ENCODE measurements at regions not wholly inside any gene's neighbourhood (a gene's known extent, or its start where the extent isn't known, plus 50 kb on each side); places are given as distances from the start of the nearest gene placed in this dataset.

DNA sequence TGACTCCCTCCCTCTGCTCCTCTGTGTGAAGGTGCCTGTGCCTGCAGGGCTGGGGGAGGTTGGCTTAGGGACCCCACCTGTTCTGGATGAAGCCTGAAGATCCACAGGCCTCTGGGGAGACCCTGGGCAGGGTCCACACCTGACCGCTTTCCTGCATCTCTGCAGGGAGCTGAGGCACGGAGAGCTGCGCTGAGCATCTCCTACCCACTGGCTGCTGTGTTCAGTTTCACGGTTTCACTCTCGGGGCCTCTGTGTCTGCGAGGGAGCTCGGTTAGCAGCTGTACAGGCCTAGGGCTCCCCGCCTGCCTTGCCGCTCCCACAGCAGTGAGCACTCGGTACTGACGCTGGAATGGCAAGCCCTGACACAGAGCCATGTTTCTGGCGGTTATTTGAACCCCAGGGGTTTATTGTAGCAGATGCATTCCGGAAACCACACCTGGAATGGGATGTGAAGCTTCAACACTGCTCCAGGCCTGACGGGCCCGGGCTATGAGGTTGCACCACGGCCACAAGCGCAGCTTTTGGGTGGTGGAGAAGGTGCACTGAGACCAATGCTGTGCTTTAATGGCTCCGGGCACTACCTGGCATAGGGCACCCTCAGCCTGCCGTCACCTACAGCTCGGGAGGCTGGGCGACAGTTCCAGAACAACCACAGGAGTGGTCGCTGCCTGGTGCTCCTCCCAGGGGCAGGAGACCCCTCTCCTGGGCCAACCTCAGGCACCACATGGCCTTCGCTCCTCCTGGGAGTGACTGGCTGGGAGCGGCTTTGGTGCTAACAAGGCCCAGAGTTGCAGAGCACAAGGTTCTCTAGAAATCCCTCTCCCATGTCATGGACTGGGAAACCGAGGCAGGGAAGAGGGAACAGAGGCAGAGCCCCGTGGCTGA, 257.9 kb downstream of the NDUFA10 start:
- DNase-seq (ENCODE audit: low read depth in 3 of 3, low spot score in 1 of 3): no peak

DNA sequence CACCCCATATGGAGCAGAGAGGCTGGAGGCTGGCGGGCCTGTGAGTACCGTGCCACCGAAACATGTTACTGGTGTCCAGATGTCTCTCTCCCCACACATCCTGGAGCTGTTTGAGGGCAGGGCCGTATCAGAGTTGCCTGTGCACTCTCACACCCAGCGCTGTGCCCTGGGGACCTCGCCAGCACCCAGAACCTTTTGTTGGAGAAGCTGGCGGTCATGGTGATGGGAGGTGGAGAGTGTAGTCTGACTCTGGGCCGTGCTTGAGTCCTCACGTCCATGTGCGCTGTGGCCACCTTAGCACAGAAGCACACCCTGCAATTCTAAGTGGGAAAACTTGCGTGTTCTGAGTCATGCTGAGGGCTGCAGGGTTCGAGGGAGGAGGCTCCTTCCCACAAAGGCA, 259.2 kb downstream of the NDUFA10 start:
- DNase-seq (ENCODE audit: low read depth in 3 of 3, low spot score in 1 of 3): no peak

DNA sequence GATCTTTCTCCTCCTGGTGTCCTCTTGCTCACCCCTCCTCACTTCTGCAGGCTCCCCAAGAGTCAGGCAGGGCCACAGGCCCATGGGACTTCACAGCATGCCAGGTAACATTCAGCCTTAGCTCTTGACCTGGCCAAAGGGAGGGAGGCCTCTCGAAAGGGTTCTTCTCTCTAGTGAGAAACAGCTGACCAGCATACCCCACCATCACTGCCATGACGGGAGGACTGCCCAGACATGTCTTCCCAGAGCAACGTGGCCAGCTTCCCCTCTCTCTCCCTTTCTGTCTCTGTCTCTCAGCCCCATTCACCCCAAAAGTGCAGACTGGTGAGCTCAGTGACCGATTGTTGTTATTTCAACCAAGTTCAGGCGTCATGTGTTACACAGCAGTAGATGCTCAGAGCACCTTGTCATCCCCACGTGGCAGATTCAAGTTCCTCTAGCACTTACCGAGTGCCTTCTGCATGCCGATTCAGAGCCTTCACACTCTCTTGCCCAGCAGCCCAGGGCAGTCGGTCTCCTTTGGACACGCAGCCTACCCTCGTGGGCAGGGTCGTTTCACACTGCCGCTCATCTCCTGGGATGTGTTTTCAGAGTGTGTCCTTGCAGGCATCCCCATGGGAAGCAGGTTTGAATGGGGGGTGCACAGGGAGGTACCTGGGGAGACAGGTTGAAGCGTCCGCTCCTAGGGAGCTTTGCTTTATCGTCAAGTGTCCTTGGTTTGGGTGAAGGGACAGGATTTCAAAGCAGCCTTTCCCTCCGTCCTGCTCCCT, 259.9 kb downstream of the NDUFA10 start:
- DNase-seq (ENCODE audit: low read depth in 3 of 3, low spot score in 1 of 3): no peak

DNA sequence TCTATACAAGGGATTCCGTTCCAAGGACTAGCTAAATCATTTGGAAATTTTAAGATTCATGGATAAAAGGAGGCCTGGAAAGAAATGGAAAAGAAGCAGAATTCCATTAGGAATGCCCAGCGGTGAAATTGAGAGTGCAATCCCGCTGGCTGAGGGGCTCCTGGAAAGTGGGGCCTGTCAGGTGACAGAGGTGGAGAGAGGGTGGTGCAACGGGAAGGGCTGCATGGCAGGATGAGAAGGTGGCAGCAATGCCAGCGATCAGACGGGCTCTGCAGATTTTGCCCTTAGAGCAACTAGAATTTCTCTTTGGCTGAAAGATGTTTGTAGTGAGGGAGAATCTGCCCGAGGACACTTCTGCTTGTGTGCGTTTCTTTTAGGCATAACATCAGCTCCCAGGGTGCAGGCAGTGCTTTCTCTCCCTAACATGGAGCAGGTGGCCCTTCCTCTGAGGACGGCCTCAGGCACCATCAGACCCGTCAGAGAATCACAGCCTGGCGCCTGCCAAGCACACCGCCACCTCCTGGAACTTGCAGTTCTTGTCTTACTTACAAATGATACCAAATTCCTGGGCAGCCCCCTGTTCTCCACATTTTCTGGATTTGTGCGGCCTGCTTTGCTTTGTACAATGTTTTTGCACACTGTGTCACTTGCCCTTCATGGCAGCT, 261.6 kb downstream of the NDUFA10 start:
- no peak for DNase-seq (ENCODE audit: low read depth in 3 of 3, low spot score in 1 of 3)

DNA sequence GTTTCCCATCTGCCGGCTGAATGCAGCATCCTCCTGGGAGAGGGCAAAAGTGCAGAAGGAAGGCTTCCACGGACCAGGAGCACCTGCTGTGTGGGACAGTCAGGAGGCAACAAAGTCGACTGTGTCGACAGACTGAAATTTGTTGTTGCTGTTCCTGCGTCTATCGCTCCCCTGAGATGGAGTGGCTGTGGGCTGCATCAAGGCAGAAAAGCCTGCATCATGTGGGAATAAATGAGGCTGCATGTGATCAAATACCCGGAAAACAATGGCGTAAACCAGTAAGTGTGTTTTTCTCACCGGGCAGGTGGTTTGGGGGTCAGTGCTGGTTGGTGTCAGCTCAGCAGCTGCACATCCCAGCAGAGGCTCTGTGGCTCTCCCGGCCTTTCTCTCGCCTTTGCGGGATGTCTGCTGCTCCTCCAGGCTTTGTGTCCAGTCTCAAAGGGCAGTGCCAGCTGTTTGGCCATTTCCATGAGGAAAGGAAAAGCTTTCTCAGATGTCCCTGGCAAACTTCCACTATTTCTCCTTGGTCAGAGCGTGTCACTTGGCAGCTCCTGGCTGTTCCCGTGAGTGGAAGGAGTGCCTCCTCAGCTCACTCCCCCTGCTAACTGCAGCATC, 262.4 kb downstream of the NDUFA10 start:
- DNase-seq (ENCODE audit: low read depth in 3 of 3, low spot score in 1 of 3): no peak

DNA sequence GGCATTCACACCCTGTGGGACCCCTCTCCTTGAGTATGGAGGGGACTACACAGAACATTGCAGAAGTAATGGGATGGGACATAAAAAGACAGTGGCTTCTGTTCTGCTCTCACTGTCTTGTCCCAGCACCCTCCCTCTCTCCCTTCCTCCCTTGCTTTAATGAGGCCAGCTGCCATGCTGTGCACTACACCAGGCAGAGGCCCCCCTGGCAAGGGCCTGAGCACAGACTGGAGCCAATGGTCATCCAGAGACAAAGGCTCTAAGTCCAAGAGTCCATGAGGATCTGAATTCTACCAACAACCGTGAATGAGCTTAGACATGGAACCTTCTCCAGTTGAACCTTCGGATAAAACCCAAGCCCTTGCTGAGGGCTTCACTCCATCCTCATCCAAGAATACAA, 263.0 kb downstream of the NDUFA10 start:
- no peak for DNase-seq (ENCODE audit: low read depth in 3 of 3, low spot score in 1 of 3)

DNA sequence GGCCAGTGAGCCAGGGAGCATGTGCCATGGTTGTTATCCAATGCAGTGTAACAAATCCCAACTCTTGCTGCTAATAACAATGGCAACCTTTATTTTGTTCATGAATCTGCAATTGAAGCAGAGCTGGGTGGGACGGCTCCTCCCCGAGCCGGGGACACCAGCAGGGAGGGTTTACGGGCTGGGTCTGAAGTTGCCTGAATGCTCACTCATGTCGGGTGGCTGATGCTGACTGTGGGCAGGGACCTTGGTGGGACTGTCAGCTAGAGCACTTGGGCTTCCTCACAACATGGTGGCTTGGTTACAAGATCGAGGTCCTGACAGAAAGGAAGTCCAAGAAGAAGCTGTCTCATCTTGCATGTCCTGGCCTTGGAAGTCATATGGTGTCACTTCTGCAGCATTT, 264.5 kb downstream of the NDUFA10 start:
- DNase-seq (ENCODE audit: low read depth in 3 of 3, low spot score in 1 of 3): no peak

DNA sequence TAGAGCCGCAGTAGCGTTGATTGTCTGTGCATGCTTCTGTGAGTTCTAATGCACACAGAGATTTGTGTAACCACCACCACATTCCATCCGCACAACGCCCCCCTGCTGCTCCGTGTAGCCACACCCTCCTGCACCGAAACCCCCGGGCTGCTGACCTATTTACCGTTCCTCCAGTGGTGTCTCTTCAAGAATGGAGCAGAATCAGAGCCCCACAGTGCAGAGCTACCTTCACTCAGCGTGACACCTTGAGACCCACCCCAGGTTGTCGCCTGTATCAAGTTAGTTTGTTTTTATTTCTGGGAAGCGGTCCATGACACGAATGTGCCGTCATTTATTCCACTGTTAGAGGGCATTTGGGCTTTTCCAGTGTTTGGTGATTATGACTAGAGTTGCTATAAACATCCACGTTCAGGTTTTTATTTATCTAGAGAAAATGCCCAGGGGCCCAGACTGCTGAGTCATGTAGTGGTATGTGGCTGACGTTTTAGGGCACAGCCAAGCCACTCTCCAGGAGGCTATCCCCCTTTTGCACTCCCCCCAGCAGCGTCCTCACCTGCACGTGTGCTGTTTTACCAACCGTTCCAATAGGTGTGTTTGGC, 266.8 kb downstream of the NDUFA10 start:
- no peak for DNase-seq (ENCODE audit: low read depth in 3 of 3, low spot score in 1 of 3)

DNA sequence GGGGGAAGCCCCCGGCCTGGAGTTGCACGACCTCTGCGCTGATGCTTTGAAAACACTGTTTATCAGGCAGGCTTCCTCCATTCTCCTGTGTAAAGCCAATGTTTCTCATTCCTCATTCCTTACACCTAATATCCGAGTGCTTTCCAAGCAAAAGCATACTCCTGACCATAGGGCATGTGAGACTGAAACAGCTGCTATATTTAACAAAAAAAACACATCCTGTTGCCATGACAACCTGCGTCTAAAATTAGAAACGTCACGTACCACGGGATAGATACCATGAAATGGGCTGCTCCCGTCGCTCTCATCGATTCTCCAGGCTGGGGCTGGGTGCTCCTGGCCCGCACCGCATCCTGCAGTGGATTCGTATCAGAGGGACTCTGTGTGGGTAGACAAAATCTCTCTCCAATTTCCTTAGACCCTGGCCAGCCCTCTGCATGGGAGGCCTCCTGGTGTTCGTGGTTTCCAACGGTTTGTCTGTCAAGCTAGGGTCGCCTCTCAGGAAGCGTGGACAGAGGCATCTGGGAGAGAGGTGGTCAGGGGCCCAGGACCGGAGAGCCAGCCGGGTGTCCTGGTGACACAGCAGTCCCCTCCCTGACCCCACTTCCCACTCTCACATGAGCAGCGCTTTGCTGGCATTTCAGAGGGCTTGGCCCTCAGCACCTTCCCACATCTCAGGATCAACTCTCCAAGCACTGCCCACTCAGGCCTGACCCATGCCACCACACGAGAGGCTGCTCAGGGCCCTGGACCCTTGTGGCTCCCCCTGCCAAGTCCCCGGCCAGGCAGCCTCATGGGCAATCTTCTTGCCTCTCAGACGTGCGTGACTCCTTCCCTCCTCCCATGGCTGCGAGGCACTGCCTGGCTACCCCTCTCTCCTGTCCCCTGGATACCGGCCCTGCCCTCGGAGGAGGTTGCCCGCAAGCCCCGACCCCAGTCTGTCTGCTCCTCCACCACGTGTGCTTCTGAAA, 268.1 kb downstream of the NDUFA10 start:
- no peak for DNase-seq (ENCODE audit: low read depth in 3 of 3, low spot score in 1 of 3)

DNA sequence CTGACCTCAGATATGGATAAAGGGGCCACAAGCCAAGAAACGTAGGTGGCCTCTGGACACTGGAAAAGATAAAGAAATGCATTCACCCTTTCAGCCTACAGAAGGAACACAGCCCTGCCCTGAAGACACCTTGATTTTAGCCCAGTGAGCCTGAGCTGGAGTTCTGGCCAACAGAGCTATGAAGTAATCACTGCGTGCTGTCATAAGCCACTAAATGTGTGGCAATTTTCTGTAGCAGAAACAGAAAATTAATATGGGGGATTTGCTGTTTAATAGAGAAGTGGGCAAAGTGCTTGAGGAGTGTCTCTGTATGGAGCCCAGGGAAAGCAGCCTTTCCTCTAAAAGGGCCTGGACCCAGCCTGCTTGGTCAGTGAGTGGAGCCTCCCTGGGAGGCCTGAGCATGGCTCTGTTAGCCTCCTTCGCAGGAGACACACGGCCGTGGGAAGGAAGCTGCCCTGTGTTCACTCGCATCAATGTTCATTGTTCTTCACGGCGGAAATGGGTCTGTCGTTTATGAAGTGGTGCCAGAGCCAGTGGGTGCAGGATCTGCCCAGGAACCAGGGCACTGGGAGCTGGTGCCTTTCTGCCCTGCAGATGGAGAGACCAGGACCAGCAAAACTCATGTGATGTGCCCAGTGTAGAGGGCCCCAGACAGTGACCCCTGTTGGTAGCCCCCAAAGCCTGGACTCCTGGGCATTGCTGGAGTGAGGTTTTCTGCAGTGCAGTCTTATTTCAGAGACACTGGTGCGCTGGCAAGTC, 268.9 kb downstream of the NDUFA10 start:
- DNase-seq (ENCODE audit: low read depth in 3 of 3, low spot score in 1 of 3): no peak

DNA sequence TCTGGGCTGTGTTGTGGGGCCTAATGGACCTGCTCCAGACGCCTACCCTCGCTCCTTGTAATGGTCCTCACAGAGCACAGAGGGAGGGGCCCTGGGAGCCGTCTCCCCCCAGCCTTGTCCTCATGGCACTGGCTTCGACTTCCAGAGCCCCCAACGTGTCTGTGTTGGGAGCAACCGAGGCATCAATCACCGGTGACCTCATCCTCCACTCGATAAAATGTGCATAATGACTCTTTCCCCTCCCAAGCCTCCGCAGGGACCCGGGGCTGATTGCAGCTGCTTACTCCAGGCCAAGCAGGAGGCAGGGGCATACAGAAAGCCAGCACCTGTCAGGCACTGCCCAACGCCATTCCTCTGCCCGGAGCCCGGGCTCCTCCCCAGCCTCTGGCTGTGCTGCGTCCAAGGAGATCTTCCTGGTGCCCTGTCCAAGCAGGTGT, 271.7 kb downstream of the NDUFA10 start:
- no peak for DNase-seq (ENCODE audit: low read depth in 3 of 3, low spot score in 1 of 3)

DNA sequence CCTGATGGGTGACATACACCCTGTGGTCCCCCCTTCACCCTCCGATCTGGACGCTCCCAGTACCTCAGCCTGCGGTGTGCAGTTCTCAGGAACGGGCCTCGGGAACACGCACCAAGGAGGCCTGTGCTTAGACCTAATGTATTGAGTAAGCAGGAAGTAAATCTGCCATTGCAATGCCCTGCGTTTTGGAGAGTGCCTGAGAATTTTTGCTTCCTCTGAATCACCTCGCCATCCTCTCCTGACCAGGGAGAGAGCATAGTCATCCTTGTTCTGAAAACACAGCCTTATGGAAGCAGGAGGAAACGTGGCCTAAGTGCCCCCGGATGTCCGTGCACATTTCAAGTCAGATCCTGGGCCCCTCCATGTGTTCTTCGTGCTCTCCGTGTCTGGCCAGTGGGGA, 272.2 kb downstream of the NDUFA10 start:
- no peak for DNase-seq (ENCODE audit: low read depth in 3 of 3, low spot score in 1 of 3)

DNA sequence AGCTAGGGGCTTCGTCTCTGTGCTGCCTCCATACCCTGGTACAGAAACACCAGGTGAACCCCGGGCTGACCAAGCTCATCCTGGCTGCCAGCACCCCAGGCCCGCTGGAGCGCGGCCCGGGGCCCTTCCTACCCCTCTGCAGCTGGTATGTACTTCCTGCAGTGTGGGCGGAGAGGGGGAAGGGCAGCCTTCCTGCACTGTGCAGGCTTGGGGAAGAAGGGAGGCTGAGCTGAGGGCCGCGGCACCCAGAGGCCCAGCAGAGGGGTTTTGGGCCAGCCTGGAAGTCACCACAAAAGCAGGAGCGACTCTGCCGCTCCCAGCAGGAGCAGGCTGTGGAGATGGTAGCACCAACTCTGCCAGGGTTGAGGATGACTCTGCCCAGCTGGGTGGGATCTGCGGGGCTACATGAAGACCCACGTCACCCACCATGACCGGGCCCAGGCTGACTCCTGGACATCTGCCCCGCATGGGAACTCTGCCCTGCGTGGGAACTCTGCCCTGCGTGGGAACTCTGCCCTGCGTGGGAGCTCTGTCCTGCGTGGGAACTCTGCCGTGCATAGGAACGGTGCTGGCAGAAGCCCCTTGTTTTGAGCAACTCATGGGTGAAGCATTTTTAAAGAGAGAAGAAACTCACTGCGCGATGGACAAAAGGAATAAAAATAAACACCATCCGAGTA, 273.3 kb downstream of the NDUFA10 start:
- DNase-seq (ENCODE audit: low read depth in 3 of 3, low spot score in 1 of 3): peak in 1 of 3 donors; percentile 10

DNA sequence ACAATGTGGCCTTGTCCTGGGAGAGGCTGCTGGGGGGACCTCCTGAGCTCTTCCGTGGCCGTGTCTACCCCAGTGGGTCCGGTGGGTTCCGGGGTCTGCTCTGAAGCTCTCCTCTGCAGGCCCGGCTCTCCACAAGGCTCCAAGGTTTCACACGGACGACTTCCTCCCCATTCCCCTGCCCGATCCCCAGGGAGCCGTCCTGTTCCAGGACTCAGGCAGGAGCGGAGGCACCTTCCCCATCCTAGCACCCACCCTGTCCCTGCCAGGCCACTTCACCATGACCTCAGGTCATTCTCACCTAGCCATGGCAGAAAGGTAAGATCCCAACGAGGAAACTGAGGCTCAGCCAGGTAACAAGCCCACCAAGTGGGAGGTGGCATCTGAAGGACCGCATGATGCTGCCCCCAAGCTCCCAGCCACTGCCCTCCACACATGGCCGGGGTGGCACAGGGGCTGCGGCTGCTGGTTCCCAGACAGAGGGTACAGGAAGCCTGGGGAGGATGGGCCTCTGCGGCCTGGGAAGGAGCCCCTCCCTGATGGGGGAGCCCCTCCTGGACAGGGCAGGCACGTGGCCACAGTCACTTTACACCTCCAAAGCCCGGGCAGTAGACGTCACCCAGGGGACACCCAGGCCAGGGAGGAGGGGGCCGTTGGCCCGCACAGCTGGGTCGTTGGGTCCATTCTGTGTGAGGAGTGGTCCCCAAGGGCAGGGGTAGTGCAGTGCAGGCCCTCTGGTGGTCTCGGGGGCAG, 274.0 kb downstream of the NDUFA10 start:
- no peak for DNase-seq (ENCODE audit: low read depth in 3 of 3, low spot score in 1 of 3)

DNA sequence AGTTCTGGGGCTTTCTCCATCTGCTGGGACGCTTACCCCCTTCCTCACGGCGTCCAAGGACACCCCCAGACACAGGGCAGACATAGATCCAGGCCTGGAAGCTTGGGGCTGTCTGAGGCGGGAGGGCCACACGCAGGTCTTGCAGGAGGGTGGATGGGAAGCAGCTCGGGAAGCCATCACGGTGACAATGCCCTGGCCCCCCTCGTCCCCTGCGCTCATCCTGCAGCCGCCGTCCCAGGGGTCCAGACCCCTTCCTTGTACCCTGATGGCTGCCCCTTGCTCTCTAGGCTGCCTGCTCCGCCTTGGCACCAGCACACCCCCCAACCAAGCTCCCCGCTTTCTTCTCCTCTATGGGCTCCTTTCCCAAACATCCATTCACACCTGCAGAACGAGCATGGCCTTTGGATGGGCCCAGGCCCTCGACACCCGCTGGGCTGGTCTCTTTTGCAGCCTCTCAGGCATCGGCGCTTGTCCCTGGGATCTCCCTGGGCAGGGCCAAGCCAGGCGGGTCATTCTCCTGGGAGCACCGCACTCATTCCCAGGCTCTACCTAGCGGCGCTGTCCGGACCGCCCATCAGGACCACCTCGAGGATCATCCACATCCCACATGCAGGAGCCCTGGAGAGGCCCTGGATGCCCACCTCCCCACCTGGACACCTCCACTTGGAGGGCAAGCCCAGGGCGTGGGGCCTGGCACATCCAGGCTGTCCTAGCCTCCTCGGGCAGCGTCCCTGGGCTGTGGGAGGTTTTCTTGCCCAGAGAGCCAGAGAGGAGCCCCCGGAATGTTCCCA, 274.9 kb downstream of the NDUFA10 start:
- DNase-seq (ENCODE audit: low read depth in 3 of 3, low spot score in 1 of 3): no peak

DNA sequence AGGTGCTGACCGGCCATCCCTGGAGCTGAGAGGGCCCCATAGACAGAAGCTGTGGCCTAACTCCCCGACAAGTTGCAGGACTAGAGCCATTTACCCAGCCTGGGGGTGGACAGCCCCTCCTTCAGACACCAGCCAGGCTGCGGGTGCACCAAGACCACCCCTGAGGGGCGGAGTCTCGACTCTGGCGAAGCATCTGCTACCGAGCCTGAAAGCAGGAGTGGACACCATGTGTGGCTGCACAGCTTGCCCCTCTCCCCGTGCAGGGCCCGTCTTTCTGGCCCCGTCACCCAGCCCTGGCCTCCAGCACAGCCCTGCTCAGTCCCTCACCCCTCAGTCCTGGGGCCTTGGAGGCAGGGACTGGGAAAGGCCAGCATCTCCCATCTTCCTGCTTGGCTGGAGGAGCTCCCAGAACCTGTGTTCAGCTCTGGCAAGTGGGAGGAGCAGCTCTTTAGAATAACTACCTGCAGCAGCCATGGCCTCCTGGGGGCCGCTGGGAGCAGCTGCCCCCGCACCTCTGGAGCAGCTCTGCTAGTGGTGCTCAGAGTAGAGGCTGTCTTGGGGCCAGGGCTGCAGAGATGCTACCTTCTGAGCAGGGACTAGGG, 275.8 kb downstream of the NDUFA10 start:
- DNase-seq (ENCODE audit: low read depth in 3 of 3, low spot score in 1 of 3): no peak

DNA sequence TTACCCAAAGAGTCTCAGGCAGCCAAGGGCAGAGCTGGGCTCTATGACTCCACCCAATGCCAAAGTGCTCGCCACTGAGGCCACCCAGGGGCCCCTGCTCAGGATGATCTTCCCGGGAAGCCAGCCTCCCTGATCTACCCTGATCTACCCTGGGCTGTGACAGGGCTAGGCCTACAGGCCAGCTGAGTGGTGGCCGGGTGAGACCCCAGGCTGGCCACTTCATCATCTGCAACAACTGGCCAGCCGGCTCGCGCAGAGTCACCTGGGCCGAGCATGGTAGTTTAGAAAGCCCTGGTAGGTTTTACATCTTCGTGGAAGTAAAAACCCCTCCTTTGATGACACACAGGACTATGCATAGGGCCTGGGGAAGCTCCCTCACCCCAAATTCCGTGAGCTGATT, 276.3 kb downstream of the NDUFA10 start:
- DNase-seq (ENCODE audit: low read depth in 3 of 3, low spot score in 1 of 3): no peak
